IMR-90 (cell line): ENCODE measurements at regions not wholly inside any gene's neighbourhood (a gene's known extent, or its start where the extent isn't known, plus 50 kb on each side); places are given as distances from the start of the nearest gene placed in this dataset.

Experiments
- ATAC-seq: fragments of 200-7000 bp; cut with Tn5 transposase; 2 replicates; pipeline ENCODE4 v1.9.1; 2020; ENCODE audit warnings: low read depth, mild to moderate bottlenecking, moderate library complexity
- BruUV-seq: library from RNA; stranded (reverse); fragments of 400-500 nt; replicated peaks from 2 replicates; lab custom pipeline; 2021; lab: Mats Ljungman, UMichigan
- CTCF ChIA-PET: fragments of 300-600 bp; formaldehyde crosslinking; extraction: SDS; loops from one replicate; lab custom pipeline; 2021; ENCODE audit warnings: antibody characterized with exemption; lab: Yijun Ruan, JAX
- POLR2A ChIA-PET: fragments of 300-600 bp; sonication (Branson Sonifier 250); formaldehyde crosslinking; loops from one replicate; lab custom pipeline; 2022; ENCODE audit warnings: antibody characterized with exemption; ENCODE audit not compliant: unreplicated experiment; lab: Charles Lee
- DNase-seq: peaks from one replicate; pipeline ENCODE4 v3.0.0; 2013
- H2AFZ ChIP-seq: replicated peaks from 2 replicates; pipeline ENCODE3; 2013; ENCODE audit warnings: low read length, mild to moderate bottlenecking; ENCODE audit not compliant: poor library complexity
- H2AK5ac ChIP-seq: 2 replicates; pipeline ENCODE4 v1.6.1; 2013; ENCODE audit warnings: low read depth, low read length, inconsistent platforms
- H2AK9ac ChIP-seq: replicated peaks from 2 replicates; pipeline ENCODE3; 2013; ENCODE audit warnings: mild to moderate bottlenecking, low read depth, low read length, moderate library complexity; ENCODE audit not compliant: poor library complexity
- H2BK120ac ChIP-seq: 2 replicates; pipeline ENCODE4 v1.6.1; 2013; ENCODE audit warnings: low read depth, low read length, inconsistent platforms
- H2BK15ac ChIP-seq: 3 replicates; pipeline ENCODE4 v1.6.1; 2013; ENCODE audit warnings: low read depth, low read length, inconsistent platforms
- H2BK20ac ChIP-seq: 2 replicates; pipeline ENCODE4 v1.6.1; 2013; ENCODE audit warnings: low read depth, mild to moderate bottlenecking, inconsistent platforms, low read length, moderate library complexity
- H2BK5ac ChIP-seq: 2 replicates; pipeline ENCODE4 v1.6.1; 2013; ENCODE audit warnings: mild to moderate bottlenecking, low read depth, low read length, inconsistent platforms; ENCODE audit not compliant: poor library complexity, severe bottlenecking
- H3K14ac ChIP-seq: replicated peaks from 2 replicates; pipeline ENCODE4 v1.6.1; 2013; ENCODE audit warnings: low read depth, low read length, inconsistent platforms
- H3K18ac ChIP-seq: 2 replicates; pipeline ENCODE4 v1.6.1; 2013; ENCODE audit warnings: low read depth, low read length, control low read depth
- H3K23ac ChIP-seq: 2 replicates; pipeline ENCODE4 v1.6.1; 2013; ENCODE audit warnings: low read depth, low read length, inconsistent platforms
- H3K27ac ChIP-seq: 2 replicates; pipeline ENCODE4 v1.5.1; 2013; ENCODE audit warnings: mild to moderate bottlenecking, control low read depth, low read length; ENCODE audit not compliant: insufficient read depth
- H3K27me3 ChIP-seq: 2 replicates; pipeline ENCODE4 v1.6.1; 2013; ENCODE audit warnings: low read length; ENCODE audit not compliant: control insufficient read depth, insufficient read depth
- H3K36me3 ChIP-seq: 2 replicates; pipeline ENCODE4 v1.6.1; 2013; ENCODE audit warnings: low read length, mixed read lengths; ENCODE audit not compliant: control insufficient read depth, insufficient read depth
- H3K4ac ChIP-seq: 2 replicates; pipeline ENCODE4 v1.6.1; 2013; ENCODE audit warnings: low read depth, low read length, inconsistent platforms
- H3K4me1 ChIP-seq: 2 replicates; pipeline ENCODE4 v1.6.1; 2013; ENCODE audit warnings: low read length, mixed read lengths; ENCODE audit not compliant: control insufficient read depth, insufficient read depth
- H3K4me2 ChIP-seq: 2 replicates; pipeline ENCODE4 v1.6.1; 2013; ENCODE audit warnings: low read depth, mild to moderate bottlenecking, control low read depth, low read length, moderate library complexity
- H3K4me3 ChIP-seq: 2 replicates; pipeline ENCODE4 v1.5.1; 2013; ENCODE audit warnings: low read depth, mild to moderate bottlenecking, control low read depth, low read length, moderate library complexity; ENCODE audit not compliant: insufficient read depth
- H3K56ac ChIP-seq: 2 replicates; pipeline ENCODE4 v1.6.1; 2013; ENCODE audit warnings: low read length, inconsistent platforms; ENCODE audit not compliant: insufficient read depth; ENCODE audit errors: extremely low read depth
- H3K79me1 ChIP-seq, 2 experiments: 2 replicates each; pipeline ENCODE4 v1.6.1; 2013; ENCODE audit warnings: low read length in 2 of 2, inconsistent platforms in 1 of 2, low read depth in 1 of 2
- H3K9ac ChIP-seq: 2 replicates; pipeline ENCODE4 v1.6.1; 2013; ENCODE audit warnings: low read depth, low read length, control low read depth
- H3K9me1 ChIP-seq: 2 replicates; pipeline ENCODE4 v1.6.1; 2013; ENCODE audit warnings: low read length, inconsistent platforms; ENCODE audit not compliant: insufficient read depth
- H3K9me3 ChIP-seq: 2 replicates; pipeline ENCODE4 v1.6.1; 2013; ENCODE audit warnings: low read length; ENCODE audit not compliant: control insufficient read depth, insufficient read depth
- H4K20me1 ChIP-seq: 2 replicates; pipeline ENCODE4 v1.6.1; 2013; ENCODE audit warnings: low read length, inconsistent platforms; ENCODE audit not compliant: insufficient read depth
- H4K5ac ChIP-seq: 2 replicates; pipeline ENCODE4 v1.6.1; 2013; ENCODE audit warnings: mild to moderate bottlenecking, low read depth, low read length, control low read depth
- H4K8ac ChIP-seq, 2 experiments: 2 replicates each; pipeline ENCODE4 v1.6.1; 2013; ENCODE audit warnings: low read depth in 2 of 2, low read length in 2 of 2, control low read depth in 1 of 2, inconsistent platforms in 1 of 2
- H4K91ac ChIP-seq: 2 replicates; pipeline ENCODE4 v1.6.1; 2013; ENCODE audit warnings: low read depth, low read length, inconsistent platforms; ENCODE audit not compliant: insufficient read depth
- BHLHE40 ChIP-seq: fragments of 150-350 bp; IDR thresholded peaks from 2 replicates; pipeline ENCODE4 v1.6.1; 2016; ENCODE audit warnings: mild to moderate bottlenecking, low read depth, low read length
- CHD1 ChIP-seq: IDR thresholded peaks from 2 replicates; pipeline ENCODE4 v1.6.1; 2012; ENCODE audit warnings: low read depth, low read length, improper control_type of control experiment
- CTCF ChIP-seq: conservative IDR thresholded peaks from 2 replicates; pipeline ENCODE4 v1.5.1; 2012; ENCODE audit warnings: mild to moderate bottlenecking, low read depth, low read length, improper control_type of control experiment
- ELK1 ChIP-seq: fragments of 150-350 bp; IDR thresholded peaks from 2 replicates; pipeline ENCODE4 v1.6.1; 2016; ENCODE audit warnings: low read depth, mild to moderate bottlenecking, low read length, moderate library complexity, borderline replicate concordance
- FOS ChIP-seq: fragments of 150-350 bp; IDR thresholded peaks from 2 replicates; pipeline ENCODE4 v1.6.1; 2016; ENCODE audit warnings: low read depth, low read length
- MAFK ChIP-seq: IDR thresholded peaks from 2 replicates; pipeline ENCODE4 v1.6.1; 2012; ENCODE audit warnings: low read depth, low read length, improper control_type of control experiment
- MXI1 ChIP-seq: IDR thresholded peaks from 2 replicates; pipeline ENCODE4 v1.6.1; 2012; ENCODE audit warnings: low read depth, mild to moderate bottlenecking, low read length, moderate library complexity, borderline replicate concordance
- NFE2L2 ChIP-seq: fragments of 150-350 bp; IDR thresholded peaks from 2 replicates; pipeline ENCODE4 v1.6.1; 2016; ENCODE audit warnings: low read depth, mild to moderate bottlenecking, low read length
- RCOR1 ChIP-seq: IDR thresholded peaks from 2 replicates; pipeline ENCODE4 v1.6.1; 2012; ENCODE audit warnings: mild to moderate bottlenecking, low read length, improper control_type of control experiment; ENCODE audit not compliant: insufficient replicate concordance
- SMC3 ChIP-seq: fragments of 150-350 bp; IDR thresholded peaks from 2 replicates; pipeline ENCODE4 v1.6.1; 2016; ENCODE audit warnings: low read depth, mild to moderate bottlenecking, antibody characterized with exemption, low read length, moderate library complexity
- USF2 ChIP-seq: fragments of 150-350 bp; IDR thresholded peaks from 2 replicates; pipeline ENCODE4 v1.6.1; 2017; ENCODE audit warnings: mild to moderate bottlenecking, antibody characterized with exemption, low read length, low read depth
- WGBS, 2 experiments: methylation state at CpG; one replicate each; pipeline versions ENCODE4 v1.1.5 to v1.1.7; 2013; ENCODE audit warnings: missing lambda C conversion rate in 2 of 2; ENCODE audit not compliant: insufficient read length in 1 of 2; ENCODE audit errors: extremely low coverage in 2 of 2; 5-methylcytosine and 5-hydroxymethylcytosine counted together
- dilution Hi-C: fragments of 300-500 bp; cut with HindIII; formaldehyde crosslinking; loops from one replicate; pipeline ENCODE4 v1.14.3; 2018; ENCODE audit warnings: low sequenced_read_pairs; ENCODE audit not compliant: unreplicated experiment
- in situ Hi-C: fragments of 300-500 bp; cut with MboI; formaldehyde crosslinking; loops from 3 replicates; pipeline ENCODE4 v1.14.3; 2019; ENCODE audit warnings: low sequenced_read_pairs, inconsistent platforms, mixed read lengths
- intact Hi-C: fragments of 100-400 bp; cut with micrococcal nuclease; formaldehyde crosslinking; loops from 2 replicates; pipeline ENCODE4 v1.10.0; 2022

- H2BK120ac ChIP-seq: no peak overlapping the region
- WGBS, 2 experiments: 67% methylated on average over 1 of the region's 3 CpGs; no CpG with 5 or more reads in 1 of the 2 experiments
- H4K5ac ChIP-seq: no peak overlapping the region
- H3K27ac ChIP-seq: no peak overlapping the region
- H3K79me1 ChIP-seq: no peaks in the 10 kb centered on the region
- no peak overlapping the region for H3K4me3 ChIP-seq
- CTCF ChIA-PET: no interaction called here
- POLR2A ChIA-PET: no interaction called here
- no peak overlapping the region for H2BK15ac ChIP-seq
- H3K56ac ChIP-seq: no peak overlapping the region
- H4K91ac ChIP-seq: no peak overlapping the region
- ATAC-seq: no peak
- no peaks in the 10 kb centered on the region for H3K36me3 ChIP-seq
- no peaks in the 10 kb centered on the region for H3K9me3 ChIP-seq
- intact Hi-C loops (no loop called here), dilution Hi-C loops (no loop called here), in situ Hi-C loops (no loop called here)
- no peak overlapping the region for H3K4me2 ChIP-seq
- no peaks in the 10 kb centered on the region for H4K20me1 ChIP-seq
- H2AFZ ChIP-seq: no peak overlapping the region
- no peak for TF ChIP-seq MAFK
- no peak for TF ChIP-seq BHLHE40
- TF ChIP-seq NFE2L2: no peak
- no peak for TF ChIP-seq RCOR1
- no peak for TF ChIP-seq MXI1
- TF ChIP-seq CHD1: no peak
- TF ChIP-seq FOS: no peak
- TF ChIP-seq ELK1: no peak
- no peak for TF ChIP-seq USF2
- no peak for TF ChIP-seq CTCF
- no peak for TF ChIP-seq SMC3
- no peak overlapping the region for H3K23ac ChIP-seq
- BruUV-seq: no TSS peak
- H3K27me3 ChIP-seq: peaks cover 4% of the 10 kb centered on the region
- no peaks in the 10 kb centered on the region for H3K9me1 ChIP-seq
- H4K8ac ChIP-seq: no peak overlapping the region
- H2AK5ac ChIP-seq: no peak overlapping the region
- H3K18ac ChIP-seq: no peak overlapping the region
- no peak overlapping the region for H3K14ac ChIP-seq
- H3K4ac ChIP-seq: no peak overlapping the region
- no peak overlapping the region for H2AK9ac ChIP-seq
- H2BK20ac ChIP-seq: no peak overlapping the region
- DNase-seq: no peak
- H3K9ac ChIP-seq: no peak overlapping the region
- no peaks in the 10 kb centered on the region for H3K4me1 ChIP-seq
- no peak overlapping the region for H2BK5ac ChIP-seq
Observed at GRCh38 chr17:62186841-62187240, 121.8 kb upstream of the MED13 start.
